HG02642 (cell line): ENCODE measurements at regions not wholly inside any gene's neighbourhood (a gene's known extent, or its start where the extent isn't known, plus 50 kb on each side); places are given as distances from the start of the nearest gene placed in this dataset.

Source experiments
- ATAC-seq: cut with Tn5 transposase; IDR thresholded peaks from one replicate; pipeline ENCODE4 v1.9.1; 2021; ENCODE audit warnings: mild to moderate bottlenecking; ENCODE audit not compliant: unreplicated experiment, poor library complexity

DNA sequence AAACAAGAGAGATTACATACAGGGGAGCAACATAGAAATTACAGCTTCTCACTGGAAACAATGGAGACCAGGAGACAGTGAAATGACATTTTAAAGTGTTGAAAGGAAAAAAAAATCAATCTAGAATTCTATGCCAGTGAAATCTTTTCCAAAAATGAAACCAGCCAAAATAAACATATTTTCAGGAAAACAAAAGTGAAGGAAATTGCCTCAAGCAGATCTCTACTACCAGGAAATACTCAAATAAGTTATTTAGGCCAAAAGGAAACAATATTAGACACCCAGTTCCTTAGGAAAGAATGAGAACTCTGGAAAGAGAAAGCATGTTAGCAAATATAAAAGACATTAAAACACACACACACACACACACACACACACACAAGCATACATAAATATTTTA is 339.9 kb upstream of the NCKAP5 start:
- no peak for ATAC-seq

GRCh38 chr2:133918141-133918540 is 335.7 kb upstream of the MGAT5 start:
- ATAC-seq, result no peak

- ATAC-seq, result no peak
Observed at GRCh38 chr2:133919285-133919684, 334.6 kb upstream of the MGAT5 start.

DNA sequence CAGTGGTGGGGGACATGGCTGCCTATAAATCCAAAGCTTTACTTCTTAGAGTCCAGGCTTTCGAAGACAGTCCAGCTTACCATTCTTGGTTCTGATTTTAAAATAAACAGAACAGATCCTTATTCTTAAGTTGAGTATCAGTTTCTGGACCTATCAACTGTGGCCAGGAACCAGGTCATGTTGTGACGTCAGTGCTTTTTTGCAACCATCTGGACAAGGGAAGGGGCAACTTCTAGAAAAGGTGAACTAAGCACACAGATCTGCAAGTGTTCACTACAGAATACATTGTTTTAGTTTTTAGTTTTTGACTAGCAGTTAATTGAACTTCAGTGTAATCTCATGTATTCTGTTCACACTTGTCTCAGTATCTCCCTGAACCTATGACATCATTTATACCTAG is 326.0 kb upstream of the MGAT5 start:
- no peak for ATAC-seq

- ATAC-seq, result no peak
Observed at GRCh38 chr2:133936096-133936495, 317.8 kb upstream of the MGAT5 start.

- ATAC-seq, result no peak
Observed at GRCh38 chr2:133936601-133937000, 317.3 kb upstream of the MGAT5 start.

DNA sequence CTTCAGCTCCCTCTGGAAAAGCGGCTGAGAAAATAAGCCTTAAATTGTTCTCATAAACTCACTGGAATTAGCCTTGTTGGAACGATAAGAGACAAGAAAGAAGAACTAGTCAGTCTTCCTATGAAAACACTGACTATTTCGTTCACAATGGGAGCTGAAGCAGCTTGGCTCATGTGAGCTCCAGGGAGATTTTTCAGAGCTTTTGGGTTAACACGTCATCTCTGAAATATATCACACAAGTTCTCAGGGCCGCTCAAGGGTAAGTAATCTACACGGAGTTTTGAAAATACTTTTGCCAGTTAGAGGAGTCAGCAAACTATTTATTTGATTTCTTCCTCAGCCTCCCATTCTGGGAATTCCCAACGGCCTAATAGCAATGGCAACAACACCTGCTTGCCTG is 316.2 kb upstream of the MGAT5 start:
- ATAC-seq, result no peak

GRCh38 chr2:133940134-133940533 is 313.7 kb upstream of the MGAT5 start:
- no peak for ATAC-seq

- no peak for ATAC-seq
Observed at GRCh38 chr2:133941666-133942065, 312.2 kb upstream of the MGAT5 start.

GRCh38 chr2:133942398-133942797 is 311.5 kb upstream of the MGAT5 start:
- no peak for ATAC-seq

DNA sequence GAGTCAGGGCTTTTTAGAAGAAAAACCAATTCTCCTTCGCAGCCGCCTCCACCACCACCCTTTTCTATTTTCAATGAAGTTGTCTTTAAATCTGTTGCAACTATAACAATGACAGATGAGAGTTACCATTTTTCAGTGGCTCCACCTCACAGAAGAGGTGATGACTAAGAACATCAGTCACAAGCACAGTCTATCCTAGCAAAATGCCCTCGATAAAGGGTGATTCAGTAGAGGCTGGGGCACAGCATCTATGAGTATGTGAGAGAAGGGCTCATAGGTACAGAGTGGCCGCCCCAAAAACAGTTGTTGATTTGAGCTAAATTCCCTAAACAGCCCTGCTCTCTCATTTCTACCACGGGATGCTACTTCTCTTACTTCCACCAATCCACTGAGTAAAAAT is 310.8 kb upstream of the MGAT5 start:
- no peak for ATAC-seq

GRCh38 chr2:133945089-133945488 is 308.8 kb upstream of the MGAT5 start:
- no peak for ATAC-seq

GRCh38 chr2:133947057-133947456 is 306.8 kb upstream of the MGAT5 start:
- no peak for ATAC-seq

- no peak for ATAC-seq
Observed at GRCh38 chr2:133948610-133949290, 305.1 kb upstream of the MGAT5 start.

- no peak for ATAC-seq
Observed at GRCh38 chr2:133949595-133949994, 304.3 kb upstream of the MGAT5 start.

DNA sequence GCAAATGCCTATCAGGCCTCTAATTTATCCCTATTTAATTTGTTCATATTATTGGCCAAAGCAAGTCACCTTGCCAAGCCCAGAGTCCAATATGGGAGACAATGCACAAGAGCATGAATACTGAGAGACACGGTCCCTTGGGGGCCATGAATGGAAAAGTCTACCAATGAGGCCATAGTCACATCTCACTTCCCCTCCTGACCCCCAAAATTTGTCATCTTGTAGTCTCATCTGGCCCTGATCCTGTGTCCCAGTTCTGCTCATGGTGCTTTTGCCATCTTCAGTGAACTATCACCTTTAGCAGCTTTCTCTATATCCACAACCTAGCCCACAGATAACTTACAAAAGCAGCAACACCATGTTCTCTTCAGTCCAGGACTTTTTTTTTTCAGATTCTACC is 302.7 kb upstream of the MGAT5 start:
- no peak for ATAC-seq

DNA sequence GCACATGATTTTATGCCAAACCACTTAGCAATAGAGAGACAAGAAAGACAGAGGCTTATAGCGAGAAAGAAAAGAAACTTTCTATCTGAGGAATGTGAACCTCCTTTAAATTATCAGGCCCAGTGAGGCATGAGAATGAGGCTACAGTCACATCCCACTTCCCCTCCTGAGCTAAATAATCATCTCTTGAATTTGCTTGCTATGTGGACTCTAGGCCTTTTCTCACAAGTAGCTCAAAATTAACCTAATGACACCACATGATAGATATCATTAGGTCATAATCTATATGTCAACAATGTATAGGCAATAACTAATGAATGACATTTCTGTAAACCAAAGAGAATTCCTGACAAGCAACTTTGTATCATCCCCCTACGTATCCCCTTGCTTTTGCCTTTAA is 301.5 kb upstream of the MGAT5 start:
- peak; percentile 39 for ATAC-seq

GRCh38 chr2:133952896-133953295 is 301.0 kb upstream of the MGAT5 start:
- ATAC-seq, result no peak

- ATAC-seq, result peak; percentile 71
Observed at GRCh38 chr2:133953524-133953923, 300.3 kb upstream of the MGAT5 start.

DNA sequence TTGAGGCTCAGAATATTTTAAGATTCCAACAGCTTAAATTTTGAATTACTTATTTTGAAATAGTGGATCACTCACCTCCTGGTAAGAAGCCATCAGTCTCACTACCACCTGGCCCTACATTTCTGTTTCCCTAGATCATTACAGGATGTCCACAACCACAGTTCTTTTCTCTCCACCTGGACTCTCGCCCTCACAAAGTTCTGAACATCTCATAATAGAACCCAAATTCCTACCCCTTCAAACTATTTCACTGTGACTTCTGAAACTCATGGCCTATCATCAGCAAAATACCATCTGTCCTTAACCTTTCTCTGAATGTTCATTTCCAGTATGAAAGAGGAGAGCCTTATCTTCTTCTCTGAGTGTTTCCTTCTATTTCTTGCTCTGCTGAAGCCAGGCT is 299.2 kb upstream of the MGAT5 start:
- no peak for ATAC-seq

- no peak for ATAC-seq
Observed at GRCh38 chr2:133955169-133955568, 298.7 kb upstream of the MGAT5 start.

GRCh38 chr2:133956434-133956935 is 297.4 kb upstream of the MGAT5 start:
- no peak for ATAC-seq
